ENCODE measurements at regions not wholly inside any gene's neighbourhood (a gene's known extent, or its start where the extent isn't known, plus 50 kb on each side); places are given as distances from the start of the nearest gene placed in this dataset.

DNA sequence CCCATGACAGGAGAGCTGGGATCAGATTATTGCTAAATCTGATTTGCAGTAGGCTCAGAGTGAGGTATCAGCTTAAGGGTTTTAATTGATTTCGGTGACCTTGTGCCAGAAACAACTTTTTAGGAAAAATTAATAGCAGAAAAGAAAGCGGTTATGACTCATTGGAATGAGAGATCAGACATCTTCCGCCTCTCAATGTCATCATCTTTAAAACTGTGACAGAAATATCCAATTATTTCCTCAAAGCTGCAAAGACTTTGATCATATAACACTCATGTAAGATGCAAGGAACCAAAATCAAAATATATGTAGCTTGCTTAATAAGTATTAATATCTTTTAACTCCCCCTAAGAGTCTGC, 190.1 kb upstream of the FOXF1 start:
- no peak for DNase-seq (ENCODE audit: low read depth)

DNA sequence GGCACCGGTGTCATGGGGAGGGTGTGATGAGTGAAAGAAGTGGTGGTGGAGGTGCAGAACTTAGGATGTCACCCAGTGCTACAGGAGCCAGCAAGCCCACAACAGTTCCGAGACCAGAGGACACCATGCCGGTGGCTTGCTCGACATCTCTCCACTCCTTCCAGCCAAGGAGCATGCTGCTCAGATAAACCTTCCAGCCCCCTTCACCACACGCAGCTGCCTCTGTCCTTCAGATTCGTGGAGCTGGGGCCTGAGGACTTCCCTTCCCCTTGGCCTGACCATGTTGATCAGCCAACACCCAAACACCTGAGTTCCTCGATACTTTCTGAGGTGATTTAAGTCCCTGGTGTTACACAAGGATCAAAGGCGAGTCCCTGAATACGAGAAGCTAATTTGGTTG, 188.8 kb upstream of the FOXF1 start:
- DNase-seq (ENCODE audit: low read depth) = no peak

DNA sequence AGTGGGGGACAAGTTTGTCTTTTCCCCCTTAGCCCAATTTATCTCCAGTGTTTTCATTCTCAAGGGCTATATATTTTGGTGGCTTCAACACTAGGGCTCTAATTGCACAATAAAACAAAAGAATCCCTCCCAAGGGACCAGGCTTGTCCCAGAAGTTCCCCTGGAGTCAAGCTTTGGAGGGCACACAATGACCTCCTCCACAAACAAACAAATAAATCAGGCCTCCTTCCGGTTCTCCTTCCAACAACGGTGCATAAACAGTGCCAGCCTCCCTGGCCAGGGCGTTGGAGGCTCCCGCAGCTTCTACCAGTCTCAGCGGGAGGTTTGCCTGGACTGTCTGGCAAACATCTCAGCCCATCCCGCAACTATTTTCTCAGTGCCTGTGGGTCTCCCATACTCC, 188.0 kb upstream of the FOXF1 start:
- DNase-seq (ENCODE audit: low read depth) = no peak

DNA sequence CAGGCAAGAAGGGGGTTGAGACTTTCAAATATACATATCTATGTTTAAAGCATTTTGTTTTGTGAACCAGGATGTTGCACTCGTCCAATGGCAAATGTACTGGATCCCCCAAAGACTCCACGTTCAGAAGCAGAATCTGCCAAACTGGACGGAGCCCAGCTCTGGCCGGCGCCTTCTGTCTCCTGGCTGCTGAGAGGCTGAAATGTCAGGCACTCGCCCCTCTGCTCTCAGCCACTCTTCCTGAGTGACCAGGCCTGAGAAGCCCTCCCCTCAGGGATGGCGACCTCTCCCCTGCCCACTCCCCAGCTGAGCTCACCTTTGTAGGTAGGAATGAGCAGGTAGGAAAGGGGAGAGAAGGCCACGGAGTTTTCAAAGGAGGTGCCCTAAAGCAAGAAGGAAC, 187.5 kb upstream of the FOXF1 start:
- DNase-seq (ENCODE audit: low read depth) = no peak

DNA sequence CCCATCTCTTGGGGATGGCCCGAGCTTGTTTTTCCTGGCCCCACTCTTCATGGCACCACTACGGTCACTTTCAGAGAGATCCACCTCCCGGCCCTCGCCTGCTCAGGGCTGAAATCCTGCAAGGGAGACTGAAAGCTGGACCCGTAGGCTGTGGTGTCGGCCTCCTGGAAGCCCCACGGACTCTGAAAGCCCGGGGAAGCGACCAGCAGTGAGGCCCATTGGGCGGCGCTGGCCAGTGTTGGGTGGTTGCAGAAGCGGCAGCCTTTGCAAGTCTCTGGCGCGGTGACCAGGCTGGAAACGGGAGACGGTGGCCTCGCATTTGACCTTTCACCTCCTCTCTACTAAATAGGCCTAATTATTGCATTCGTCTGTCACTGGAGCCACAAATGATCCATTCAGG, 186.0 kb upstream of the FOXF1 start:
- no peak for DNase-seq (ENCODE audit: low read depth)

DNA sequence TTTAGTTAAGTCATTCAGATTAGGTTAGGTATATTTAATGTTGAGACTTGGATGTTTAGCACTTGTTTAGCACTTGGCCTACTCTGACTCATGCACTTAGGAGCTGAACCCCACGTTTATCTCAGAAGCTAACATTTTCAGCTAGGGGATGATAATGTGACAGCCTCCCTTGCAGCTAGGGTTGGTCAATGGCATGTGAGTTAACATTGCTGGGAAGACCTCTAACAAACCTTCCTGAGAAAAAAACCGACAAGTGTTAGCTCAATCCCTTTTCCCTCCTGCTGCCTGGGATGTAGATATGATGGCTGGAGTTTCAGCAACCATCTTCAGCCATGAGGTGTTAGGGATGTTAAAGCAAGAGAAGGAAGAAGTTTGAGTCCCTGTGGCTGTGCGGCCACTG, 185.0 kb upstream of the FOXF1 start:
- DNase-seq (ENCODE audit: low read depth) = no peak

DNA sequence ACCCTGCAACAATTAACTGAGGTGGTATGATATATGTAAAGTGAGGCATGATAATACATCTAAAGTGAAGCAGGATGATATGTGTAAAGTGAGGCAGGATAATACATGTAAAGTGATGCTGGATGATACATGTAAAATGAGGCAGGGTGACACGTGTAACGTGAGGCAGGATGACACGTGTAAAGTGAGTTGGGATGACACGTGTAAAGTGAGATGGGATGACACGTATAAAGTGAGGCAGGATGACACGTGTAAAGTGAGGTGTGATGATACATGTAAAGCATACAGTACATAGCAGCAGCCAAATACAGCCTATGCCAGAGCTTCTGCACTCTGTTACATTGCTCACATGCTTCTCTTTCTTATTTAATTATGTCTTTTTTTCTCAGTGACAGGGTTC, 184.4 kb upstream of the FOXF1 start:
- DNase-seq (ENCODE audit: low read depth) = no peak

DNA sequence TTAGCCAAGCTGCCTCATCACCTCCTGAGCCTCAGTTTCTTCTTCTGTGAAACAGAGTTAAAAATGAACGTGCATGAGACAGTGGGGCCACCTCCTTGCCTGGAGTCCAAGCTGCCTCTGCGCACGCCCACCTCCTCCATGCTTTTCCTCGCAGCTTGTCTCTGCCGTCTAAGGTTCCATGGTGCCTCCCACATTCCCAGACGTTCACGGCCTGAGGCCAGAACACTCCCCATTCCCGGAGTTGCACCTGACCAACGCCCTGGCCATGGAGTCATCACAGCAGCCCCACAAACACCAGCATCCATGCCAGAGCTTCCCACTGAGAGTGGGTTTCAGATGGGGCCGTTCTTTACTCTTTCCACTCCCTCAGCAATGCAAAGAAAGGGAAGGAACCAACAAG, 183.0 kb upstream of the FOXF1 start:
- DNase-seq (ENCODE audit: low read depth) = no peak

DNA sequence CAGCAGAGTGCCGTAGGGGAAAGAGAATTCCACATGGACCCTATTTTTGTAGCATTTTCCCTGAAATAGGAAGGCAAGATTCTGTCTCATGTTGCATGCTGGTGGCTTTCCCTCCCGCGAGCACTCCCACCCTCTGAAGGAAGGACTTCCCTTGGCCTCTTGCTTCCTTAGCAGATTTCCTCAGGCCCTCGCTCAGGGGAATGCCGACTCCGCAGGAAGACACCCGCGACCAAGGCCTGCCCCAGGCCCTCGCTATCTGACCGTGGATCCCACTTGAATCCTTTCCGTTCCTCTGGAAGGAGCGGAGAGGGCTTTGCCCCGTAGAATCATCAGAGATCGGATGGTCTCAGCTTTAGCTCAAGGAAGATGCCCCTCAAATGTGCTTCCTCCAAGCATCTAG, 179.4 kb upstream of the FOXF1 start:
- DNase-seq (ENCODE audit: low read depth) = no peak

DNA sequence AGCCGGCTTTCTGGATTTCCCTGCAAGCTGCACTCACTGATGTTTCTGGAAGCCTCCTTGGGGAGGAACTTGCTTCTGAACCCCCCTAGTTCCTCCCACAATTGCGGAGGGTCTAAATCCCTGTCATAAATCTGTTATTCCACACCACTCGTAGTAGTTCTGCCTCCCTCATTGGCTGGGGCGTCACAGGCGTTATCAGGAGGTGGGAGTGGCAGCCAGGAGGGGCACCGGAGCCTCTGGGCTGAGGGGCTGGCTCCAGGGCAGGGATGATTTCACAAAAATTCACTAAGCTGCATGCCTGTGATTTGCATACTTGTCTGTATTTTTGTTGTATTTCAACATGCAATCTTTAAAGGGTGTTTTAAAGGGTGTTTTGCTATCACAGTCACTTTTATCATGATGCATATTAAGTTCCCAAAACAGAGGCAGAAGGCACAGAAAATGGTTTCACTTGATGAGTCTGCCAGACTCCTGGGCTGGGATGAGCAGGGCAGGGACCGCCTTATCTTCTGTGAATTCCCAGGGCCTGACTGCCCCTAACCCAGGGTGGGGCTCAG, 176.2 kb upstream of the FOXF1 start:
- DNase-seq (ENCODE audit: low read depth) = no peak

DNA sequence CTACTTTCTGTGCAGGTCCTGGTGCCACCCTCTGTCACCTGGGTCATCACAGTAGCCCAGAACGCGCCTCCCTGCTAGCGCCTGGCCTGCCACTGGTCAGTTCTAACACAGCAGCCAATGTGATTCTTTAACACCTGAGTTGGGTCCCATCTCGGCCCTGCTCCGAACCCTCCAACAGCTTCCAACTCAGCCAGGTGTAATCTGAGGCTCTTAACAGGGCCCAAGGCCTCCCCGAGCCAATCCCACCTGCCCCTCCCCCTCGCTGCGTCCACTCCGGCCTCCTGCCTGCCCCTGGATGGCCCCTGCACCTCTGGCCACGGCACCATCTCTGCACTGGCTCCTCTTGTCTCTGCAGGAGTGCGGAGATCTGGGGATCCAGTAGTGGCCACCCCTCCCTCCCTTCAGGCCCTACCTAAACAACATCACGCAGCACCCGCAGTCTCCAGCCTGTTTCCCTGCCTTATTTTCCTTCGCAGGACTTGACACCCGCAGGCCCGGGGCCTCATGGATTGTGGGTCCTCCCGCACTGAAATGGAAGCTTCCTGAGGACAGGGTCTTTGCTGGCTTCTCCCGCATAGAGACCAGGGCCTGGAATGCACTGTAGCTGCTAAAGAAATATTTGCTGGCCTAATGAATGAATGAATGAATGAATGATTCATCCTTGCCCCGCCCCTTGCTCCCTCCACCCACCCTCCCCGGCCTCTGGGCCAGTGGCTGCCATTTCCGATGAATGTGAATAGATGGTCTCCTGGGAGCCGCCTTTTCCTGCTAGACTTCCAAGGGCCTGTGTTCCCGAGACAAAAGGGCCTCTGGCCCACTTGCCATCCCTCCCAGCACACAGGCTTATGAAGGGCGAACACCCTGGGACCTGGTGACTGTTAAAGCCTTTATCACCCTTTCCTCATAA, 174.8 kb upstream of the FOXF1 start:
- no peak for DNase-seq (ENCODE audit: low read depth)

DNA sequence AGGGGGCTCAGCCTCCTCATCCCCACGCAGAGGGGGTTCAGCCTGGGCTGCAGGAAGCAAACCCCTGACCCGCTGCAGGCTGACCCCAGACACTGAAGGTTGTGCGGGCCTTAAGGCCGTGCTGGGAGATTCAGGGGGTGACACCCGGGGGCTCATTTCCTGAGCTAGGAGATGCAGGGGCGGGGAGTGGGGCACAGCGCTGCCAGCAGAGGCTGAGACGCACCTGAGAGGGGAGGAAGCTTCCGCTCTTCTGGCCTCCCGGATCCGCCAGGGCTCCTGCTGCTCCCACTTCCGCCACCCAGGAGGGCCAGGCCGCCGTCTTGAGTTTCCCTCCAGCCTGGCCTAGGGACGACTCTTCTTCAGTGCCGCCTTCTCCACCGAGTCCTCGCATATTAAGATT, 173.2 kb upstream of the FOXF1 start:
- DNase-seq (ENCODE audit: low read depth) = no peak

DNA sequence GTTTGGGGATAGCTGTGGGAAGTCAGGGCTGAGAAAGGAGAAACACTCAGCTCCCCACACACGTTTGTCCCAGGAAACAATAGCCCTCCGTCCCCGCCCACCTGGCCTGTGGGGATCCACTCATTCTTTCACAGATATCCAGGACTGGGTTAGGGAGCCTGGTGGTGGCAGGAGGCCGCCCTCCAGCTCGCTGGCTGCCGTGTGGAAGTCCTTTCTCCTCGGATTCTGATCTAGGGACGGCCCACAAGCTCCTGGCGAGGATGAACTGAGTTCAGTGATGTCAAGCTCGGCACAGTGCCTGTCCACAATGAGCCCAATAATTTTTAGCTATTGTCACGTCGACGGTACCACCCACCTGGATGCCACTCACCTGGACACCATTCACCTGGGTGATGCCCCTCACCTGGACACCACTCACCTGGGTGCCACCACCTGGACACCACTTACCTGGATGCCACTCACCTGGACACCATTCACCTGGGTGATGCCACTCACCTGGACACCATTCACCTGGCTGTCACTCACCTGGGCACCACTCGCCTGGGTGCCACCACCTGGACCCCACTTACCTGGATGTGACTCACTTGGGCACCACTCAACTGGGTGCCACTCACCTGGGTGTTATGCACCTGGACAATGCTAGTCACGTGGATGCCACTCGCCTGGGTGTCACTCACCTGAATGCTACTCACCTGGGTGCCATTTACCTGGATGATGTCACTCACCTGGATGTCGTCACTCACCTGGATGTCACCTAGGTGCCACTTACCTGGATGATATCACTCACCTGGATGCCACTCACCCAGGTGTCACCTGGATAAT, 172.5 kb upstream of the FOXF1 start:
- DNase-seq (ENCODE audit: low read depth) = no peak

DNA sequence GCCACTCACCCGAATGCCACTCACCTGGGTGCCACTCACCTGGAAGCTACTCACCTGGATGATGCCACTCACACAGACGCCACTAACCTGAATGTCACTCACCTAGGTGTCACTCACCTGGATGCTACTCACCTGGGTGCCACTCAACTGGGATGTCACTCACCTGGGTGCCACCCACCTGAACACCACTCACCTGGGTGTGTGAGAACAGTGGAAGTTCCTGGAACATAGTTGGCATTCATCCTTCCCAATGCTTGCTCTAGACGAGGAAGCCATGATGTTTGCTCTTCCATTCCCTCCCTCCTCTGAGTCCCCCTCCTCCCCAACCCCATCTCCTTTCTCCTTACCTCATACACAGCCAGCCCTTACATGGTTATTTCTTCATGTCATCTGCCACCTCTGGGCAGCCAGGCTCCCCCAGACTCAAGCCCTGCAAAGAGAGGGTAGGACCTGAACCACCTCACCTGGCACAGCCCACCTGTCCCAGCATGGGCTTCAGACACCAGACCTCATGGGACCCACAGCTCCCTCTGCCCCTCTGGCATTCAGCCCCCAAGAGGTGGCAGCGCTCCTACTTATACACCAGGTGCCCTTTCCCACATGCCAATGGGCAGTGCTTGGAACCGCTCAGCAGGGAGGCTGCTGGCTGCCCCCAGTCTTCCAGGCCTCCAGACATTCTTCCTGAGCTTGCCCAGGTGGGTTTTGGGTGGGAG, 171.8 kb upstream of the FOXF1 start:
- DNase-seq (ENCODE audit: low read depth) = no peak

DNA sequence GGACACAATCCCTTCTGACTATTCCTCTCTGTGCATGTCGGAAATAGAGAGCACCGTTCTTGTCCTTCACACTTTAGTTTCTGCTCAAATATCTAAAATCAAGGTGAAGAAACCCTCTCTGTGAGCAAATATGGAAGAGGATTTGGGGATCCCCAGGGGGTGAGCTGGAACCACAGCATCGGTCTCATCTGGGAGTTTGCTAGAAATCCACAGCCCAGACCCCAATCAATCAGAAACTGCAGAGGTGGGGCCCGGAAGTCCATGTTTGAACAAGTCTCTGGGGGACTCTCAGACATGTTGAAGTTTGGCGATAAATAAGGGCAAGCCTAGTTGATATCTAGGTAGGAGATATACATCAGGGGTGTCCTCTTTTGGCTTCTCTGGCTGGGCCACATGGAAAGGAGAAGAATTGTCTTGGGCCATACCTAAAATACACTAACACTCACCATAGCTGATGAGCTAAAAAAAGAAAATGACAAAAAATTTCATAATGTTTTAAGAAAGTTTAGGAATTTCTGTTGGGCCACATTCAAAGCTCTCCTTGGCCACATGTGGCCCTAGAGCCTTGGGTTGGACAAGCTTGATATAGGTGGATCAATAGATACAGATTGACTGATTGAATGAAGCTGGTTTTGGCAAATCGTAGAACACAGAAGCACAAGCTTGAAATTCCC, 168.0 kb upstream of the FOXF1 start:
- no peak for DNase-seq (ENCODE audit: low read depth)

DNA sequence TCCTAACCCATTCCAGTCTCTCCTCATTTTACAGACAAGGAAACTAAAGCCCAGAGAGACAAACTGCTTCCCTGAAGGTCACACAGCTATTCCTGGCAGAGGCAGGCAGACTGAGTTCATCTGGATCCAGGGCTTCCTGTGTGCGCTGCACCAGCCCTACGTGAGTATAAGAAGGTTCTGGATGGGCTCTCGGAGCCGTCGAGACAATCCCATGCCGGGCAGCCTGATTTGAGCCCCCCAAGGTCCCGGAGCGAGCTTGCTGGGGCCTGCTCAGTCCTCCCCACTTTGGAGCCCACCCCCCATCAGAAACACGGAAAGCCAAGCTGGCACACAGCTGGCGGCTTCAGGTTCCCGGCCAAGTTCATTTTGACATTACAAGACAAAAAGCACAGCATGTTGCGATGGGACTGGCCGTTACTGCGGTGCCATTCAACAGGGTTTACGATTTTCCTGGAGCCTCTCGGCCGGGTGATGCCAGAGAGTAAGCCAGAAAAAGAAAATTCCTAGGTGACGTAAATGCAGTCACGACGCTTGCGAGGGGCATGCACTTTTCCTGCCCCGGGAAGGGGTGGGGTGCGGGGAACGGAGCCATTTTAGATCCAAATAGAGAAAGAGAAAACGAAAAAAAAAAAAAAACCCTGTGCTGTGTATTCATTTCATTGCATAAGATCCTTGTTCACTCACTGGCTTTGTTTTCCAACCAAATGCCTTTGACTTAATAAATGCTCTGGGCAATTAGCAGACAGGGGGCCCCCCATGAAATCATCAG, 167.1 kb upstream of the FOXF1 start:
- no peak for DNase-seq (ENCODE audit: low read depth)

DNA sequence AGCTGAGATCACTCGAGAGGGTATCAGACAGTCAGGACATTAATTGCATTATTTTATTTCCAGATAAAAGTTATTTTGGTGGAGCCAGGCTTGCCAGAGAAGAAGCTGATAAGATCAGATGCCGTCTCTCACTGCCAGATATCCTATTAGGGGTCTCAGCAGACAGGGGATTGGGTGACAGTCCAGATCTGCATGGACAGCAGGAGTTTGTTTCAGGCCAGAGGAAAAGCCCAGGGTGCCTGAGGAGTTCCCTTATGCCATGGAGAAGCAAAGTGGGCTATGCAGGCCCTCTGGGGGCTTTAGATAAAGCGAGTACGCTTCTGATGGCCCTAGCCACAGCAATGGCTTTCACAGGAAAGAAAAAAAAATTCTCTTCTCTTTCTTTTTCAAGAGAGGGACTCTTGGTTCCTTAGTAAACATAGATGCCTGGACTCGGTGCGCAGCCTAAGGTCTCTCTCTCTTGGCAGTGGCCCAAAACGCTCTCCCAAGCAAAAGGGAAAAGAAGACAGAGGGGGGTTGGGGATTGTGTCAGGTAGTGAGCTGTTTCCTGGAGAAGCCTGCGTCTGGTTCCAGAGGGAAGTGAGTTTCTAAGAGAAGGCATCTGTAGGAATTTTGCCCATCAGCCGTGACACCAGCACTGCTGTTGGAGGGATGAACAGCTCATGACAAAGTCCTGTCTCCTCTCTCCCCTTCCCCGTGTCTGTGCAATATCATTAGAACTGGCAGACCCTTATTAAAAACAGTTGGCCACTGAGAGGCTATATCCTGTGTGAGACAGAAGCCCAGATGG, 166.3 kb upstream of the FOXF1 start:
- DNase-seq (ENCODE audit: low read depth) = no peak

DNA sequence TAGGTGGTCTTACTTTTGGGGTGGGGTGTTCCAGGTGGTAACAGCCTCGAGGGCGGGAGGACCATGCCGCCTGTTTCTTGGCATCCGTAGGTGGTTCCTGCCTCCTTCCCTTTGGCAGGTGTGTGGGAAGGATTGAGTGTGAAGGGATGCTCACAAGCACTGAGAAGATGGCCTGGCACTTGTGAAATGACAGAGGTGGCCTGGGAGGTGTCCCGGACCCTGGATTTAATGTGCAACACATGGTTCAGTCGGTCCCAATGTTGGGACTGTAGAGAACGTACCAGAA, 165.8 kb upstream of the FOXF1 start:
- DNase-seq (ENCODE audit: low read depth) = no peak

DNA sequence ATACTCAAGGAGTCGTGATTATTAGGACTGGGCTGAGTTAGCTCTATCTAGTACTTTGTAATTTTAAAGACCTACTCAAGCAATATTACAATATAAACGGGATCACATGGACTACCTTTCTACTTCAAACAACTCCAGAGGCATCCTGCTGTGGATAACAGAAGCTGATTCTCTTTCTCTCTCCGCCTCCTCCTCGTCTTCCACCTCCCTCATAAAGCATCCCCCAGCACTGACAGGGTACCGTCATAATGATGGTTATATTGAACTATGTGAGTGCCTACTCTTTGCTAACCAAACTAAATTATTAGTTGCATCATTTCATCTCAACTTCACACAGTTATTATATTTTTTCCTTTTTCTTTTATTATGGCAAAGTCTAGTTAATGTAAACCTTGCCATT, 165.4 kb upstream of the FOXF1 start:
- DNase-seq (ENCODE audit: low read depth) = no peak

DNA sequence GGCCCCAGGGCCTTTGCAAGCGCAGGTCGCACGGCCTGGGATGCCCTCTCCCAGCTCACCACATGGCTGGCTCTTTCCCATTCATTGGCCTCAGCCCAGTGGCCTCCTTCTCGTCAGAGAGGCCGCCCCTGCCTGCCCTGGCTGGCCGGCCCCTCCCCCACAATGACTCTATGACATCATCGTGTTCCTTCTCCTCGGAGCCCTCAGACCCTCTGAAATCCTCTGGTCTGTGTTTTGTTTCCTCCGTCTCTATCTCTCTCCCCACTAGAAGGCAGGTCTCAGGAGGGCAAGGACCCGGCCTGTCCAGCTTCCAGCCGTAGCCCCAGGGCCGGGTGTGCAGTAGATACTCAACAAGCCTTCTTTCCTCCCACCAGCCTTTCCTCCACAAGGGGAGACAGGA, 164.8 kb upstream of the FOXF1 start:
- DNase-seq (ENCODE audit: low read depth) = no peak

DNA sequence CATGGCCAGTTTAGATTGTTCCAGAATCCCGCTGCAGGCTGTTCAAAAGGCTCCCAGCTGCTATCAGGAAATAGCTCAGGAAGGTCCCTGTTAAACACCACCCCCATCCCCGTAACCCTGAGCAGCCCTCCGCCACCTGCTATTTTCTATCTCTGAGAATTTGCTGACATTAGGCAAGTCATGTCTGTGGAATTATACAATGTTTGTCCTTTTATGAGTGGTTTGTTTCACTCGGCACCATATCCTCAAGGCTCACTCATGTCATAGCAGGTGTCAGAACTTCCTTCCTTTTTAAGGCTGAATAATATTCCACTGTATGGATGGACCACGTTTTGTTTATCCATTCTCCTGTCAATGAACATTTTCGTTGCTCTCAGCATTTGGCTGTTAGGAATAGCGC, 164.3 kb upstream of the FOXF1 start:
- no peak for DNase-seq (ENCODE audit: low read depth)
